Activated CD8-positive, alpha-beta T cell treated with anti-CD3 and anti-CD28 coated beads for 36 hours (primary cell): ENCODE measurements at regions not wholly inside any gene's neighbourhood (a gene's known extent, or its start where the extent isn't known, plus 50 kb on each side); places are given as distances from the start of the nearest gene placed in this dataset.

Source experiments
- ATAC-seq: fragments of 200-7000 bp; cut with Tn5 transposase; one replicate; pipeline ENCODE4 v1.10.0; 2021; ENCODE audit warnings: mild to moderate bottlenecking, moderate library complexity
- CTCF ChIA-PET: fragments of 350-600 bp; sonication (Branson Sonifier 250); formaldehyde crosslinking; loops from one replicate; lab custom pipeline; 2021; ENCODE audit warnings: antibody characterized with exemption; lab: Charles Lee
- POLR2A ChIA-PET: fragments of 350-600 bp; sonication (Branson Sonifier 250); formaldehyde crosslinking; loops from one replicate; lab custom pipeline; 2021; ENCODE audit warnings: antibody characterized with exemption; lab: Charles Lee
- DNase-seq: peaks from one replicate; pipeline ENCODE4 v3.0.0-alpha.2; 2020
- H3K27ac Mint-ChIP-seq: one replicate; pipeline ENCODE4 v1.8.0; 2021; ENCODE audit warnings: mild to moderate bottlenecking, mixed read lengths
- H3K27me3 Mint-ChIP-seq: one replicate; pipeline ENCODE4 v1.8.0; 2021; ENCODE audit warnings: mixed read lengths
- H3K36me3 Mint-ChIP-seq: one replicate; pipeline ENCODE4 v1.8.0; 2021; ENCODE audit warnings: low read depth, mixed read lengths
- H3K4me1 Mint-ChIP-seq: one replicate; pipeline ENCODE4 v1.8.0; 2021; ENCODE audit warnings: low read depth, mixed read lengths
- H3K4me3 Mint-ChIP-seq: one replicate; pipeline ENCODE4 v1.8.0; 2021; ENCODE audit warnings: mild to moderate bottlenecking, moderate library complexity, mixed read lengths
- H3K9me3 Mint-ChIP-seq: one replicate; pipeline ENCODE4 v1.8.0; 2021; ENCODE audit warnings: mixed read lengths
- intact Hi-C: fragments of 100-400 bp; cut with micrococcal nuclease; formaldehyde crosslinking; loops from one replicate; pipeline ENCODE4 v1.10.0; 2022
- TF ChIP-seq, protein P1 (sequence below): fragments of 200-600 bp; IDR thresholded peaks from one replicate; pipeline ENCODE4 v1.8.0; 2022; ENCODE audit warnings: antibody characterized with exemption, mild to moderate bottlenecking

DNA sequence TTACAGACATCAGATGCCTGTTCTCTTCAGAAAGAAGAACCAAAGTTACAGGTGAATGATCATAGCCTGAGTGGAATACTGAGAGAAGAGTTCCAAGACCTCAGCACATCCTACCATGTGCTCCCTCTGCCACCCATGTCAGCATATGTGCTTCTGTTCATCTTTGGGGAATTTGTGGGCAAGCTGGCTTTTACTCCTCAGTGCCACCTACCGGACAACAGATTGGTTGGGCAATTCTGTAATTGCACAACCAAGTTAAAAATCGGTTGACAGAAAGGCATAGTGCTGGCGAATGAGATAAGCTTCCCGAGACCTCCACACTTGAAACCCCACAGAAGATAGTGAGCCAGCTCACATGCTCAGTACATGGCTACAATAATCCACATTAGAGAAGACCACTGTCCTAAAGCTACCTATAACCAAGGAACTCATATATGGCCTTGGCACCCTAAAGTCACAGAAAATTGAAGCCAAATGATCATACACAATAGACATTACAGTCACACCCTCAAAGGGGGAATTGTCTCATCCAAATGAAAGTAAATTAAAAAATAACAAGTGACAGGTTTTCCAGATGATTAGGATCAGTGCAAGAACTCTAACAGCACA, 1238.0 kb upstream of the NUDT12 start:
- POLR2A ChIA-PET = no interaction called here
- H3K36me3 Mint-ChIP-seq = no peaks in the 10 kb centered on the region
- H3K4me1 Mint-ChIP-seq = no peaks in the 10 kb centered on the region
- intact Hi-C loops = no loop called here
- no peak overlapping the region for H3K27ac Mint-ChIP-seq
- peaks cover 11% of the 10 kb centered on the region for H3K9me3 Mint-ChIP-seq
- H3K27me3 Mint-ChIP-seq = no peaks in the 10 kb centered on the region
- no peak for ATAC-seq
- H3K4me3 Mint-ChIP-seq = no peak overlapping the region
- DNase-seq = no peak
- TF ChIP-seq, protein P1, sequence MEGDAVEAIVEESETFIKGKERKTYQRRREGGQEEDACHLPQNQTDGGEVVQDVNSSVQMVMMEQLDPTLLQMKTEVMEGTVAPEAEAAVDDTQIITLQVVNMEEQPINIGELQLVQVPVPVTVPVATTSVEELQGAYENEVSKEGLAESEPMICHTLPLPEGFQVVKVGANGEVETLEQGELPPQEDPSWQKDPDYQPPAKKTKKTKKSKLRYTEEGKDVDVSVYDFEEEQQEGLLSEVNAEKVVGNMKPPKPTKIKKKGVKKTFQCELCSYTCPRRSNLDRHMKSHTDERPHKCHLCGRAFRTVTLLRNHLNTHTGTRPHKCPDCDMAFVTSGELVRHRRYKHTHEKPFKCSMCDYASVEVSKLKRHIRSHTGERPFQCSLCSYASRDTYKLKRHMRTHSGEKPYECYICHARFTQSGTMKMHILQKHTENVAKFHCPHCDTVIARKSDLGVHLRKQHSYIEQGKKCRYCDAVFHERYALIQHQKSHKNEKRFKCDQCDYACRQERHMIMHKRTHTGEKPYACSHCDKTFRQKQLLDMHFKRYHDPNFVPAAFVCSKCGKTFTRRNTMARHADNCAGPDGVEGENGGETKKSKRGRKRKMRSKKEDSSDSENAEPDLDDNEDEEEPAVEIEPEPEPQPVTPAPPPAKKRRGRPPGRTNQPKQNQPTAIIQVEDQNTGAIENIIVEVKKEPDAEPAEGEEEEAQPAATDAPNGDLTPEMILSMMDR = no peak
- CTCF ChIA-PET = no interaction called here

DNA sequence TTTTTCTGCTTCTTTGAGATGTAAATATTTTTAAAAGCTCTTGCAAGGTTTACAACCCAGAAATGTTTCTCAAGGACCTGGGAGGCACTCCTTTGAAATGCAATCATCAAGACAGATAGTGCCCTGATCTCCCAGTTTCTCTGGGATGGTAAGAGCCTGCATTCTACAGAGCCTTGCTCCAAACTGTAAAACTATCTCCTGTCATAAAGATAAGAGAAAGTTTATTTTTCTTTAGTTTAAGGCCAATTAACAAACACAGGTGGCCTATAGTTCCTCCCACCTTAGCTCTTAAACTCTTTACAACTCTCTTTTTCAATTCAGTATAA, 1231.1 kb upstream of the NUDT12 start:
- ChIA-PET POLR2A (no interaction called here), CTCF (no interaction called here)
- DNase-seq (no peak), ATAC-seq (no peak)
- H3K27me3 Mint-ChIP-seq = no peaks in the 10 kb centered on the region
- TF ChIP-seq, protein P1 = no peak
- intact Hi-C loops = no loop called here
- H3K36me3 Mint-ChIP-seq = no peaks in the 10 kb centered on the region
- no peaks in the 10 kb centered on the region for H3K4me1 Mint-ChIP-seq
- H3K9me3 Mint-ChIP-seq = peaks cover 3% of the 10 kb centered on the region
- no peak overlapping the region for H3K4me3 Mint-ChIP-seq
- no peak overlapping the region for H3K27ac Mint-ChIP-seq

DNA sequence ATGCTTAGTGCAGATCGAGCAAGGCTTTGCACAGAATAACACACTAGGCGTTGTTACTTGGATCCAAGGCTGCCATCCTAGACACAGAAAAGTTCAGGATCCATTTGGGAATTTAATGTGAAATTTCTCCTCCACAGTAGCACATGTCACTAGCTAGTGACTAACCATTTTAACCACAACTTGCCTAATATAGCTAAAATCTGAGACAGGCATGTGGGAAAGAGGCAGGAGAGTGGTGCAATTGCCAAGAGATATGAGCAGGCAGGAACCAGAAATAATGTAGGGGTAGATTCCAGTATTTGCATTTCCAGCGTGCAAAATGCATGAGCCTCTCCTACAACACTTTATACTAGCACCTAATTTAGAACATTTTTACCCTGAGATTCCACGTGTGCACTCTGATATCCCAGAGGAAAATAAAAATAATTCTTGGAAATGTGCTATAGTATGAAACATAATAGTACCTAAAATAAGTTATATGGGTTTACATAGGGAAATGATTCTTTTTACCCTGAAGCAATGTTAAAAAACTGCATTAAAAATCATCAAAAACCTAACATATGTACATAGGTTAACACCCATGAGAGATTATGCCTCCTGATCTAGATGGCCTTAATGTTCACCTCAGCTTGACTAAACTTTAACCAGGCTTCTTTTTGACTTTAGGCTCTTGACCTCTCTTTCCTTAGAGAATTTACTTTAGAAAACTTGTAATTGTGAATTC, 1230.6 kb upstream of the NUDT12 start:
- TF ChIP-seq, protein P1 = no peak
- DNase-seq = no peak
- no peaks in the 10 kb centered on the region for H3K4me1 Mint-ChIP-seq
- H3K4me3 Mint-ChIP-seq = no peak overlapping the region
- POLR2A ChIA-PET = no interaction called here
- intact Hi-C loops = no loop called here
- CTCF ChIA-PET = no interaction called here
- H3K27me3 Mint-ChIP-seq = no peaks in the 10 kb centered on the region
- no peak overlapping the region for H3K27ac Mint-ChIP-seq
- no peaks in the 10 kb centered on the region for H3K36me3 Mint-ChIP-seq
- no peak for ATAC-seq
- peaks cover 3% of the 10 kb centered on the region for H3K9me3 Mint-ChIP-seq

DNA sequence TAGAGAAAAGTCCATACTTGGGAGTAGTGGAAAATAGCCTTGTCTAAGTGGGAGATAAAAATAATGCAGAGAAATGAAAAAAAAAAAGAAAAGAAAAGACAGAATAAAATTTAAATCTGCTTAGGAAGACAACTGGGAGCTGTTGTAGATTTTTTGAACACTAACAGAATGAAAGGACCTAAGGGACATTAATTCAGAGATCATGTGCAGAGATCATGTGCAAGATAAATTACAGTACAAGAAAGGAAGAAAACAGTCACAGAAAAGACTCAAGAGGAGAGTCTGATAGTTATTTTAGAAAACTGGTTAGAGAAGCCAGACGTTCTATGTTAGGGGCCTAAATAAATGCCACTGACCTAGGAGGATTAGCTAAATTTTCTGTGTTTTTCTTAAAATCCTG, 1226.8 kb upstream of the NUDT12 start:
- Mint-ChIP-seq H3K27me3 (no peaks in the 10 kb centered on the region), H3K4me1 (no peaks in the 10 kb centered on the region), H3K36me3 (no peaks in the 10 kb centered on the region), H3K9me3 (peaks cover 16% of the 10 kb centered on the region), H3K27ac (no peak overlapping the region), H3K4me3 (no peak overlapping the region)
- ATAC-seq (no peak), DNase-seq (no peak)
- TF ChIP-seq, protein P1 = no peak
- ChIA-PET POLR2A (no interaction called here), CTCF (no interaction called here)
- intact Hi-C loops = no loop called here

DNA sequence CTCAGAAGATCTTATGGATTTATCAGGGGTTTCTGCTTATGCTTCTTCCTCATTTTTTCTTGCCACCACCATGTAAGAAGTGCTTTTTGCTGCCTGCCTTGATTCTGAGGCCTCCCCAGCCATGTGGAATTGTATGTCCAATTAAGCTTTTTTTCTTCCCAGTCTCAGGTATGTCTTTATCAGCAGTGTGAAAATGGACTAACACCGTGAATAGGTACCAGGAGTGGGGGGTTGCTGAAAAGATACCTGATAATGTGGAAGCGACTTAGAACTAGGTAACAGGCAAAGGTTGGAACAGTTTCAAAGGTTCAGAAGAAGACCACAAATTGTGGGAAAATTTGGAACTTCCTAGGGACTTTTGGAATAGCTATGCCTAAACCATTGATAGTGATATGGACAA, 1222.5 kb upstream of the NUDT12 start:
- ChIA-PET POLR2A (no interaction called here), CTCF (no interaction called here)
- no peaks in the 10 kb centered on the region for H3K4me1 Mint-ChIP-seq
- no peaks in the 10 kb centered on the region for H3K36me3 Mint-ChIP-seq
- DNase-seq (no peak), ATAC-seq (no peak)
- H3K27ac Mint-ChIP-seq = no peak overlapping the region
- H3K4me3 Mint-ChIP-seq = no peak overlapping the region
- intact Hi-C loops = no loop called here
- TF ChIP-seq, protein P1 = no peak
- H3K27me3 Mint-ChIP-seq = no peaks in the 10 kb centered on the region
- H3K9me3 Mint-ChIP-seq = peaks cover 15% of the 10 kb centered on the region
